Activated CD8-positive, alpha-beta memory T cell treated with anti-CD3 and anti-CD28 coated beads for 48 hours (primary cell): ENCODE measurements at regions not wholly inside any gene's neighbourhood (a gene's known extent, or its start where the extent isn't known, plus 50 kb on each side); places are given as distances from the start of the nearest gene placed in this dataset.

ENCODE experiments used
- DNase-seq, 3 experiments: peaks; one replicate each; pipeline ENCODE4 v3.0.0-alpha.2; 2020; ENCODE audit warnings: low read depth in 2 of 3, low spot score in 2 of 3

GRCh38 chr5:163770625-163771024 lies 265.2 kb downstream of the MAT2B start:
- no peak for DNase-seq

GRCh38 chr5:163772241-163772640 lies 266.8 kb downstream of the MAT2B start:
- no peak for DNase-seq

- DNase-seq = no peak
Measured at GRCh38 chr5:163772644-163773043, 267.2 kb downstream of the MAT2B start.

GRCh38 chr5:163773226-163773625 lies 267.8 kb downstream of the MAT2B start:
- DNase-seq = no peak

- DNase-seq = no peak
Measured at GRCh38 chr5:163789870-163790269, 284.5 kb downstream of the MAT2B start.

- DNase-seq = no peak
Measured at GRCh38 chr5:163790497-163790896, 285.1 kb downstream of the MAT2B start.

- DNase-seq = no peak
Measured at GRCh38 chr5:163794993-163795392, 289.6 kb downstream of the MAT2B start.

GRCh38 chr5:163807781-163808180 lies 302.4 kb downstream of the MAT2B start:
- DNase-seq = no peak

- DNase-seq = no peak
Measured at GRCh38 chr5:163809473-163809872, 304.1 kb downstream of the MAT2B start.

GRCh38 chr5:163813900-163814299 lies 308.5 kb downstream of the MAT2B start:
- DNase-seq = no peak

GRCh38 chr5:163815240-163815791 lies 309.9 kb downstream of the MAT2B start:
- DNase-seq = no peak

- DNase-seq = no peak
Measured at GRCh38 chr5:163821142-163821541, 315.7 kb downstream of the MAT2B start.

GRCh38 chr5:163822548-163822947 lies 317.1 kb downstream of the MAT2B start:
- DNase-seq = no peak

- no peak for DNase-seq
Measured at GRCh38 chr5:163825661-163826060, 320.2 kb downstream of the MAT2B start.

- no peak for DNase-seq
Measured at GRCh38 chr5:163826201-163826600, 320.8 kb downstream of the MAT2B start.

- no peak for DNase-seq
Measured at GRCh38 chr5:163832155-163832554, 326.7 kb downstream of the MAT2B start.

- DNase-seq = no peak
Measured at GRCh38 chr5:163838738-163839137, 333.3 kb downstream of the MAT2B start.

GRCh38 chr5:163846512-163846911 lies 341.1 kb downstream of the MAT2B start:
- no peak for DNase-seq

GRCh38 chr5:163855754-163856153 lies 350.3 kb downstream of the MAT2B start:
- no peak for DNase-seq

GRCh38 chr5:163861670-163862069 lies 356.3 kb downstream of the MAT2B start:
- DNase-seq = no peak

GRCh38 chr5:163867324-163867723 lies 361.9 kb downstream of the MAT2B start:
- no peak for DNase-seq

GRCh38 chr5:163867738-163868137 lies 362.3 kb downstream of the MAT2B start:
- no peak for DNase-seq

- DNase-seq = no peak
Measured at GRCh38 chr5:163869581-163869980, 364.2 kb downstream of the MAT2B start.

- DNase-seq = no peak
Measured at GRCh38 chr5:163870441-163870840, 365.0 kb downstream of the MAT2B start.
